GM10248 (cell line): ENCODE measurements at regions not wholly inside any gene's neighbourhood (a gene's known extent, or its start where the extent isn't known, plus 50 kb on each side); places are given as distances from the start of the nearest gene placed in this dataset.

Experiments
- CTCF ChIA-PET: fragments of 300-600 bp; sonication (Branson Sonifier 250); formaldehyde crosslinking; extraction: SDS; loops from one replicate; lab custom pipeline; 2021; ENCODE audit warnings: antibody characterized with exemption; lab: Yijun Ruan, JAX
- POLR2A ChIA-PET: fragments of 350-650 bp; sonication (Branson Sonifier 250); formaldehyde crosslinking; extraction: SDS; loops from one replicate; lab custom pipeline; 2020; ENCODE audit warnings: antibody characterized with exemption; lab: Yijun Ruan, JAX
- DNase-seq: peaks from one replicate; pipeline ENCODE4 v3.0.0; 2012; ENCODE audit errors: extremely low spot score
- CTCF ChIP-seq: IDR thresholded peaks from 2 replicates; pipeline ENCODE4 v1.5.1; 2012; ENCODE audit warnings: mild to moderate bottlenecking, low read depth; ENCODE audit errors: extremely low read depth, missing control alignments, control extremely low read depth

GRCh38 chr15:24901409-24901808 lies 53.4 kb upstream of the SNRPN start:
- TF ChIP-seq CTCF = no peak
- CTCF ChIA-PET = no interaction called here
- POLR2A ChIA-PET = no interaction called here
- DNase-seq = no peak
